NCI-H510A (cell line): ENCODE measurements at regions not wholly inside any gene's neighbourhood (a gene's known extent, or its start where the extent isn't known, plus 50 kb on each side); places are given as distances from the start of the nearest gene placed in this dataset.

Experiments
- DNase-seq: peaks from one replicate; lab custom pipeline; 2025; lab: John Stamatoyannopoulos, UW

DNA sequence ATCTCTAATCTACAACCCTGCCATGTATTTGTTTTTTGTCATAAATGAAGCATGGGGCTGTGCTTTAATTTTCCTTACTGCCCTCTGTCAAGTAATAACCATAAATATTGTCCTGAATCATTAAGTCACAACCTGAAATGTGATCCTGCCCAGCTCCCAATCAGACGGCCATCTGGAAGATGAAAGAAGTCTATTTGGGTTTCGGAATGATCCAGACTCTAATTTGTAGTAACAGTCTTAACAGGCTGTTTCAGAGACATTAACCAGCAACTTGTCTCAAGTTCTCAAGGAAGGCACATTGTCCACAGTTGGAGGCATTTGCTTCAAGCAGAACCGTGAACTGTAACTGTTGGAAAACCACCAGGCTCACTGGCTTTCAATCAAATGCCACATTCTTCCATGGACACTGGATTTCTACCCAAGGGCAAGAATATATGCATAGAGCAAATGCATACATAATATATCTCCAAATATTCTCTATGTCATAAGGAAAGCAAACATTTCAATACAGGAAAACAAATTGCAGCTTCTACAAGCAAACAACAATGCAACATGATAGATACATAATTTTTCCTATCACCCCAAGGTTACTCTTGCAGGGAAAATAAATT is 405.2 kb upstream of the NPVF start:
- DNase-seq, result no peak

DNA sequence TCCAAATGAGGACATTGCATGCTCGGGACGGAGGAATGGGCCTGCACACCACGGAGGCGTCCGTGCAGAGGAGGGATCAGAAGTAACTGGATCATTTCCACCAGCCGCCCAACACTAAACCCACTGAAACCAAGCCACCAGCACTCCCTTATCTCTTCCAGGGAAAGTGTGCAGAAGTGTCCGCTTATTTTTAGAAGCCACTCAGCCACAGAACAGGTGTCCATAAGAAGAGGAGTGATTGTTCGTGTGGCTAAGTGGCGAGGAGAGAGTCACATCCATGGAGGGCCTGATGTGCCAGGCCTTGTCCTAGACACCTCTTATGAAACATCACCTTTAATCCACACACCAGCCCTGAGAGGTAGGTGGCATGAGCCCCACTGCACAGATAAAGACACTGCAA is 407.9 kb upstream of the NPVF start:
- no peak for DNase-seq

DNA sequence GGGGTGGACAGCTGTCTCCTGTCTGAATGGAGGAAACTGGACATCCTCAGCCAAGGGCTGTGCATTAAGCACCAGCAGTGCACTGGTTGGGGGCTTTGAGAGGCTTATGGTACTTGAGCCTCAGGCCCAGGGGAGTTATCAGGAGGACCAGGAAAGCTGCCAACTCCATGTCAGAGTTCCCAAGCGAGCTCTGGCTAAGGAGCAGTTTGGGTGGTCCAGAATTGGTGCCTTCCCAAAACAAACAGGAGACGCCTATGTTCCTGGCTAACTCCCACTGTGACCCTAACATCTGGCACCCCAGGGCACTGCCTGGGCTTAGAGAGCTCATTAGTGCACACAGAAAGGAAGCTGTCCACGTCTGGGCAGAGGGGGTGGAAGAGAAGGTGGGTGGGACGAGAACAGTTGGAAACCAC is 408.6 kb upstream of the NPVF start:
- no peak for DNase-seq

DNA sequence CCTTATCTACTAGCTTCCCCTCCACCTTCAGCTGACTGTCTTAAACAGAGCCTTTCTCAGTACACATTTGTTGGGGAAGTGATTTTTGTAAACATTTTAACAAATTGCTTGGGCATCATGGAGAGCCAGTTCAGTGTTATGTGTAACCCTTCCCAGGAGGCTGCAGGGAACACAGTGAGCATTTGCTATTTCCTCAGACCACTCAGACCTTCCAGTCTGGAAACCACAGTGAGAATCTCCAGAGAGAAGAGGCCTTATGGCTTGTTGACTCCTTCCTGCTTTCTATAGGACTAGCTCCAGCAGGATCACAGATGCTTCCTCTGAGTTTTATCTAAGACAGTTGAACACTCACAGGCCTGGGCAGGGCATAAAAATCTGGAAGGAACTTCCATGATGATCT is 409.8 kb upstream of the NPVF start:
- no peak for DNase-seq

DNA sequence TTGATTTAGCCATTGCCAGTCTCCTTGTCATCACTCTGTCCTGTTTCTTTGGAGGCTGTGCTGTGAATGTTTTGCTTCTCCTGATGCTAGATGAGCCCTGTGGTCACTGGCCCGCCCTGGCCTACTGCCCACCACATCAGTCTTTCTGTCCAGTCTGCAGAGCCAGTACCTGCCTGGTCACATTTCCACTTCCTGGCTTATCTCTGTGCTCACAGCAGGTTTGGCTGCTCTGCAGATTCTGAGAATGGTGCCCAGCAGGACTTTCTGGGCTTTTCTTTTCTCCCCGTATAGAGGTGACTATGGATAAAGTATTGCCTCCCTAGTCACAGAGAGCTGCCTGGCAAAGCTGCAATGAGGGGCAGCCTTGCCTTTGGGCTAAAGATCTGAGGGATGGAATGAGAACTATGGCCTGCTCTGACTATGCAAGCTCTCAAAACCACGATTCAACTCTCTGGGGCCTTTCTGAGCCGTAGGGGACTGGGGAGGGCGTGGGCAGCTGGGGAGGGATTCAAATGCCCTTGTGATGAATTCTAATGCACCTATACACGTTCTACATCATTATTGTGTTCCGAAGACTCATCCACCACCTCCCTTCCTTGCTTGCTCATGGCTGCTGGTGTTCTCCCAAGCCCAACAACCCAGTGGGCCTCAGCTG is 410.4 kb upstream of the NPVF start:
- DNase-seq, result no peak

DNA sequence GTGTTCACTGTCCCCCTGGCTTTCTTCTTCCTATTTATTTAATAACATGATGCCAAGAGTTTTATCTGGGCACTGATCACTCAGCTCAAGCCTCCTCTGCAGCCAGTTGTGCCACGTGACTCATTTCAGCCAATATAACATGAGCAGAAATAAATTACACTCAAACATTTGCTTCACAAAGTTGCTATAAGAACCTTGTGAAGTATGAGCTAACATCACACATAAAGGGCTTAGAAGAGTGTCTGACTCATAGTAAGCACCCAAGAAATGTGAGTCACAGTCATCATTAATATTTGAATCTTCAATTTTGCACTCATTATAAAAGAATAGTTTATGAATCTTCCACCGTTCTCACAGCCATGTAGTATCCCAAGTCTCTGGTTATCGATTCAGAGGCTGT is 414.6 kb upstream of the NPVF start:
- no peak for DNase-seq

DNA sequence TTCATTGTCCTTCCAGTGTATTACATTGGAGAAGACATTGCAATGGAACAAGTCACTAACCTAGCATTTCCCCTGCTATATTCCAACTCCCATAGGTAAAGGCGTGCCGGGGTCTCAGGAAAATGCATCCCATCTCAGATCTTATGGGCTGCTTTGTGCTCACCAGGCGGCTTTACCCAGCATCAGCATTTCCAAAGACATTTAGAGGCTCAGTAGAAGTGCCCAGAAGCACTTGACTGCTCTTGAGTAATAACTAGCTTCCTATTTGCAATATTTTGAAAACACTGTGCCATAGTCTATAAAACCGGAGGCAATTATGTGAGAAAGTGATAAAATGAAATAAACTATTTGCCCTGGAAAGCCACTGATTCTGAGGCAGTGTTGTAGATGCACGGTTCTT is 415.0 kb upstream of the NPVF start:
- no peak for DNase-seq

DNA sequence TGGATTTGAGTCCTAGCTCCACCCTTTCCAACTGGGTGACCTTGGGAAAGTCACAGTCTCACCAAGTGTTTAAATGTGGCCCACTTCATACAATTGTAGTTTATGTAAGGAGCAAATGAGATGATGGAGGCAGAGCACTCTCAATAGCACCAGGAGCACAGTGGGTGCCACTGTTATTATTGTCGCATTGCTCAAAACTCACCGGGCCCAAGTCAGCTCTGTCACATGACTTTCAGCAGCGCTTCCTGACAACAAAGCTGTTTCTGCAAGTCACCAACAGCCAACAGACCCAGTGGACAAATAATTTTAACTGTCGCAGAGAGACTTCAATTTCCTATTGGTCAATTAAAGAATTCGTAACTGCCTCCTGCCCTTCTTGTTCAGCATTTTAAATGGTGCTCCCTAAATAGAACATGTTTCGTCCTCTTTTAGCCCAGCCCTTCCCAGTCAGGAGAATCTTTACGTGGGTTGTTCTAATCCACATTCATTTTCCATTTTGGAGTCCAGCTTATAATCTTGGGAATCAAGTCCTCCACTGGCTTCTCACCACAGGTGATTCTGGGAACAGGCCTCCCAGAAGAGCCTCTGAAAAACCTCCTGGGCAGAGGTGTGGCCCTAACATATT is 415.6 kb upstream of the NPVF start:
- DNase-seq, result no peak

DNA sequence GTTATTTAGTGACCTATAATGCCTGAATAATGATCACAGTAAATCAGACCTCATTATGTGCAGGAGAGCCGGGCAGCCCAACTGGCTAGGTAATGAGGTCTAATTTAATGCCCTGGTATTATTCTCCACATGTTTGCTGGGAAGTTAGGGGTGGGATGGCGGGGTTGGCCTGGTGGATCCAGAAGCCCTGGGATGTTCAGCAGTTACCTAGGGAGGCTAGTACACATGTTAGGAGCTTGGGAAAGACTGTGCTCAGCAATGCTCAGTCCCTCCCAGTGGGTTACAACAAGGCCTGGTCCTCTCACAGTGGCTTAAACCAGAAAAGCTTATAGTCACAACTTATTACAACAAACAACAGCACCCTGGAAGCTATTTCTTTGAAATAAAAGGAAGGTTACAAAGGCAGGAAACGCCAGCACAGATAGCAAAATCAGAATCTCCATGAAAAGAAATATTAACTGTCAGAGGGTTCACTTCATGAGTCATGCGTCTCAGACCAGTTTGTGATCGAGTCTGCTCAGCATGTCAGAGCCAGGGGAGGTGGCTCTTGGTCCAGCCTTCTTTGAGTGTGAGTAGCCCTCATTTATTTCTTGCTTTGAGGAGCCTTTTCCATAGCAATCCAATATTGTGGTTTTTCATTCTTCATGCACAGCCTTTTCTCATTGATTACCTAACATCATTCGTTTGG is 418.6 kb upstream of the NPVF start:
- DNase-seq, result no peak

DNA sequence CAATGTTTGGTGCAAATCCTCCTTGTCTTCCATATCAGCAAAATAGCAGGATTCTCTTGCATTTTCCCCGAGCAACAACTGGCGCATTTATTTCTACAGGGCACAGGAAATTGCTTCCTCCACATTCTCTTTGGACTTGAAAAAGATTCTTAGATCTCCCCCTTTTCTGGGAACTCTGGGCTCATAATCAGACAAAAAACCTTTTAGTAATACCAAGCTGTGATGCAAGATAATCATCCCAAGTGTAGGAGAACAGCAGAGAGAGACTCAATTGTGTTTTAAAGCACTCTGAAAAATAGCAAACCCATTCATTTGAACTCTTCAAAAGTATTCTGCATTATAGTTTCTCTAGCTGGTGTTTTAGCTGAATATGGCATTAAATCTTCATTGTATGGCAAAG is 419.6 kb upstream of the NPVF start:
- DNase-seq, result no peak

DNA sequence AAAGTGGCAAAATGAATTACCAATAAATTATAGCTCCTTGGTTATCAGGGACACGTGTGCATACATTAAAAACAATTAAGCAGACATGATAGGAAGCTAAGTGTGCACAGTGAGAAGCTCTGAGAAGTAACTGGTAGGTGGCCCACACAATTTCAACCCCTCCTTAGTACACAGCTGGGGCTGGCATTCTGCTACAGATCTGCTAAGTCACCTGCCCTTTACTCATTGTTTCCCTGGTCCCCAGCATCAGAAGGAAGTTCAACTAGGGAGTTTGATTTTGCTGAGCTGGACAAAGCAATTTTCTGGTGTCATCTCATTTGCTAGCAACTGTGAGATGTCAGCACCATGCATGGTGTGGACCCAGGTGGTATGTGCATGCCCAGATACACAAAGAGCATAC is 424.1 kb upstream of the NPVF start:
- no peak for DNase-seq

DNA sequence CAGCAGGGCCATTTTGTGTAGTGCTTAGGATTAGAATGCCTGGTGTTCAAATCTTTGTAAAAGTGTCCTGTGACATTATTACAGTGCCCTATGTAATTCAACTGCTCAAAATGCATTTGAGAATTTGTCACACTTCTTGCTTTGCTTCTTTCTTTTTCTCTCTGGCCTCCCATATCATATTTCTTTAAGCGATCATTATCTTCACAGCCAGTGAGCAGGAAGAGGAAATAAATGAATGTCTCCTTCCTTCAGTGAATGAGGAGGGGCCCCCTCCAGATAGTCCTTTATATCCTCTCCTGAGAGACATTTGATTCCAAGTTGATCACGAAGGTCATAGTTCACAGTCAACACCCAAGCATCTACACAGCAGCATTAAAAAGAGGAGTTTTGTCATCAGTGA is 425.1 kb upstream of the NPVF start:
- DNase-seq, result no peak

DNA sequence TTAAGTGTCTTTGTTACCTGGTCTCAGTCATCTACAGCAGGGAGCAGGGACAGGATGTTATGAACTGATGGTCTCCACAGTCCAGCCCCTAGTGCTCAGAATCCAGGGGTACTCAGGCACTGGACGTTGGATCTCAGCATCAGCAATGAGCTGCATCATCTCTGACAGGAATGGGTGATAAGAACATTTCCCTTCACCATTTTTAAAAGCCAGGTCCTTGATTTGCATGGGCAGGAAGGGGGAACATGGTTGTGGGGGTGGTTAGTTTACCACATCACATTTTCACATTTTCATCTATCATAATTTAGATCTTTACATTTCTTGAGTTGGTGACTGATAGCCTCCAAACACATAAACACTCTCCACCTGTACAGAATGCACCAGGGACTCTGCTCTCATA is 427.8 kb upstream of the NPVF start:
- no peak for DNase-seq

DNA sequence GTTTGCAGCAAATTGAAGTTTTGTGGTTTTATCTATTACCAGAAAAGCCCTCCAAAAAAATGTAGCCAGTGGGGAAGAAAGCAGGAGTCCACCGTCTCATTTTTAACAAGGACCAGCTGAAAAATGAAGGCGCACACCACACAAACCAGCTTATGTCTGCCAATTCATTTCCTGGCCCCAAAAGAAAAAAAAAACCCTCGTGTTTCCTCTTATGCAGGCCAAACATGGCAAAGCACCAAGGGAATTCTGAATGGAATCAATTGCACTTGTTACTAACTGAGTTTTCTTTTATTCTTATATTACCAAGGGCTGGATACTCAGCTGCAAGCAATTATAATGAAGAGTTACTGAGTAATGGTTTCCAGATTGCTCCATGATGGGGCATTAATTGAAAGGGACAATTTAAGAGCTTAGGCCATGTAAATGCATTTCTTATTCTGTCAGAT is 428.3 kb upstream of the NPVF start:
- DNase-seq, result no peak

DNA sequence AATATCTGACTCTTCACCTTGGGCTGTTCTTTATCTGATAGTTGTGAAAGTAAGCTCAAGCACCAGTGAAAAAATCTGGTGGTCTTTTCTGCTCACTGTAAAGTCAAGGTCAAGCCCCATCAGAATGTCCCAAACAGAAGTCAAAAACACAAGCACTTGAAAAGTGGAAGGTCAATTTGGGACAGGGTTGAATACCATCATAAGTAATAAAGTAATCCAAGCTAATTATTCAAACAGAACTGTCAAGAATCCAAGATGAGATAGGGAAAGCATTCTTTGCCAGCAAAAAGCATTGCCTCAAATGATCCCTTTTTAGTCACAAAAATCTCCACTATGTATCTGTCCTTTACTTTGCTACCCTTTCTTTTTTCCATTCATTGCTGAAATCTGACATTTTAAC is 430.1 kb upstream of the NPVF start:
- DNase-seq, result no peak

DNA sequence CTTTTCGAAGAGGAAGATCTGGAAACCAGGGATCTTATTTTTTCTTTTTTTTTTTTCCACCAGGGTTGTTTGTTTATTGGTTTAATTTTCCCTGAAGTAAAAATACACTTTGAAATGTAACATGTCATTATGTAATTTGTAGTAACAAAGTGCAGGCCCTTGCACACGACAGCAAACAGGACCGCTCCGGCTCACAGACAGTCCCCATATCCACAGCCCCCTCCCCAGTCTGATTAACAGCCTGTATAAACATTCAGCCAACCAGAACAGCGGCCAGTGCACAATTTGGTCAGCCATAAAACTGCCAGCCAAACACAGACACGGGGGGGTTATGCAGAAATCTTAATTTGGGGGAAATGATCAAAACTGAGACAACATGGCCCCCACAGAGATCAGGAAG is 431.6 kb upstream of the NPVF start:
- DNase-seq, result no peak

DNA sequence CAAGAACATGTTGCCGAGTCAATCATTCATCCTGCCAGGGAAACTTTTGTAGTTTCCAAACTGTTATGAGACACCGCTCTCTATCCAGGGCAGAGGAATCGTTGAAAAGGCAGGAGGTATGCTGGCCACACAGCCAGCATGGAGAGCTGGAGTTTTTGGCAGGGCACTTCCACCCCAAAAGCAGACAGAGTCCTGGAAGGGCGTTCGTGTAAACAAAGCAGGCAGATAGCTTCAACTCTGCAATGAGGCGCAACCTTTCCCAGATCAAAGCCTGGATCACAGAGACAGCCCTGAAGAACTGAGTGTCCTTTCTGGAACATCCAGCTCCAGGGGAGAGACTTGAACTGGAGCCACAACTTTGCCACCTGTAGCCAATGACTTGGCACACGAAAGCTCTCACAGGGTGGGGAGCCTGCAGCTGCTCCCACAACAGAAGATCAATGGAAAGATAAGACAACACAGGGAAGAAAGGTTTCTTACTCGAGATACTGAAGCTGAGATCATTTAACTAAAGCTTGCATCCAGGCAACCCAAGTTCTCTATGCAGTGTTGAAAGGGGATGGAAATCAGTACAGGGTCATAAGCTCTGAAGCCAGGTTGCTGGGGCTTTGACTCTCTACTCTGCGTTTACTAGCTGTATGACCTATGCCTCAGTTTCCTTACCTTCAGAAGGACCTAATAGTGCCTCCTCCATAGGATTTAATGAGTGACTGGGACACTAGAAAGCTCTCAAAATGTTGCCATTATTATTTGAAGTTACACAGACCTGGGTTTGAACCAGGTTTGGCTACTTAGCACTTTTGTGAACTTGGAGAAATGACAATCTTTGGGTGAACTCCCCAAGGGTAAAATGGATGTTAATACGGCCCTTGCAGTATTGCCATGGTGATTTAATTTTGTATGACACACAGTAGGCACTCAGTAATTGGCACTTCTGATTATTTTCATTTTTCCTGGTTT is 434.8 kb upstream of the NPVF start:
- no peak for DNase-seq

DNA sequence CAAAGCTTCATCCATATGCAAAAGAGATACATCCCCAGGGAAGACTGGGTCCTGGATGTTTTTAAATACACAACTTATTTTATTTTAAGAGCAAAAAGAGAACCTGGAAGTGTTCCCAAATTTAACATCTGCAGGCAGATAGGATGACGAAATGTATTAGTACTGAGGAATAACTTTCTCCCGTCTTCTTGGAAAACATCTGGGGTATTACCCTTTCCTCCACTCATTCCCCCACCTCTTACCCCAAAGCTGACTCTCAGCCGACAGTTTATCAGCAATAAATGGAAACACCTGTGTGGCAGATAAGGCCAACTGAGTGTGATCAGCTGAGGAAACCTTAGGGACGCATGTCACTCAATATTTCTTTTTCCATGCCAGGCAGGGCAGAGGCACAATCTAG is 435.6 kb upstream of the NPVF start:
- no peak for DNase-seq

DNA sequence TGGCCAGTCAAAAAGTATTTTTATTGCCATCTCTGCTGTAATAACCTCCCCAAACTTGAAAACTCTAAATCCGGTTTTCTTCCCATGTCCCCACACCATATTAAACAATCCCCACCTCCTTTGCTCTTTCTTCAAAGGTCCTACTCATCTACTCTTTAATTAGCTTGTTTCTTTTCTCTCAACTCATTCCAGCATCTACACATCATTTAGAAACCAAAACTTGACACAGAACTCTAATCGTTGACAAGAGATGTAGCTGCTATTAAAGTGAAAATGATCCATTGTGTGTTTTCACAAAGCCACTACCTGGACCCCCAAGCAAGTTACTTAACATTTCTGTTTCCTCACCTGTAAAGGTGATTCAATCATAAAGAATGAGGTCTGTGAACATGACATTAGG is 436.3 kb upstream of the NPVF start:
- no peak for DNase-seq

DNA sequence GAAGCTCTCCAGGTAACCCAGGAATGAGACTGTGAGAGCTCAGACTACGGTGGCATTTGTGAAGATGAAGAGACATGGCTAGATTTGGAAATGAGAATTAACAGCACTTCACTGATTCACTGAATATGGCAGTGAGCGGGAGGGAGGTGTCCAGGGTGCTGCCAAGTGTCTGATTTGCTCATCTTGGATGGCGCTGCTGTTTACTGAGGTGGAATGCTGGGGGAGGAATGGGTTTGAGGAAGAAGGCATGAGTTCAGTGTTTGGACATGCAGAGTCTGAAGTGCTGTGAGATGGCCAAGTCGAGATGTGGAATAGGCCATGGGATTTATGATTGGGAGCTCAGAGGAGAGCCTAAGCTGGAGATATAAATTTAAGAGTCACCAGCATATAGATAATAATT is 437.1 kb upstream of the NPVF start:
- DNase-seq, result no peak

DNA sequence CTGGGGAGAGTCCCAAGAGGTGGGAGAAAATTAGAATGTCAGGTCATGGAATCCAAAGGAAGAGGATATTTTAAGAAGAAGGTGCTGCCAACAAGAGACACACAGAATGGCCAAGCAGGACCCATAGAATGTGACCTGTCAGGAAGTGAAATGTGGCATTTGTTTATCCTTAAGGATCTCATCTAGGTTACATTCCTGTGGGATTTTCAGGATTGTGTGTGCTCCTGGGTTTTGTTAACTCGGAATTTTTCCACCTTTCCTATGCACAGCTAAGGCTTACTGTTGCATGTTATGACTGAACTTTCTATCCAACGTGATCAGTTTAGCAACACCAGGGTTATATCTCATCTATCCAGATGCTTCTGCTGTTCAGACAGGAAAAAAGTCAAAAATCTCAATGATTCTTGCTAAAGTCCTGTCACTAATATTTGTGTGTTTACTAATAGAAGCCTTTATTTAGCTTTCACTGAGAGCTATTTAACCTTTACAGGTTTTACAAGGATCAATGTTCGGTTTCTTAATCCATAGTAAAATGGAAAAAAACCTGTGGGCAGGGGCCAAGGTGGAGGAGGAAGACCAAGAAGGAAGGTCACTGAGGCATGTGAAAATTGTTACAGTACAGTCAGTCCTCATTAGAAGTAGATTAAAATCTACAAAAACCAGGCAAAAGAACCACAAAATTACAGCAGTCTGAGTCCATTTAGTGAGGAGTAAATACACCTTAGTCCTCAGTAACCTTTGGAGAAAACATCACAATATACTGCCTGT is 437.8 kb upstream of the NPVF start:
- no peak for DNase-seq
